Peyer's patch (tissue), 4 donors: ENCODE measurements at regions not wholly inside any gene's neighbourhood (a gene's known extent, or its start where the extent isn't known, plus 50 kb on each side); places are given as distances from the start of the nearest gene placed in this dataset.

Experiments used
- DNase-seq, 3 donors: peaks; one replicate each; pipeline ENCODE4 v3.0.0-alpha.2; 2017 to 2019
- H3K27ac ChIP-seq, 4 donors: fragments of 200-600 bp; sonication (generic); one replicate each; pipeline ENCODE4 v1.5.1; 2016 to 2019
- H3K27me3 ChIP-seq, 2 donors: fragments of 200-600 bp; sonication (generic); one replicate each; pipeline ENCODE4 v1.5.1; 2019
- H3K36me3 ChIP-seq, 3 donors: fragments of 200-600 bp; sonication (generic); one replicate each; pipeline ENCODE4 v1.5.1; 2016 to 2019
- H3K4me1 ChIP-seq, 4 donors: fragments of 200-600 bp; sonication (generic); one replicate each; pipeline ENCODE4 v1.5.1; 2016 to 2019
- H3K4me3 ChIP-seq, 4 donors: fragments of 200-600 bp; sonication (generic); 1 replicate in 3 of 4; 2 replicates in 1 of 4; pipeline ENCODE4 v1.5.1; 2016 to 2019; ENCODE audit warnings: mild to moderate bottlenecking in 1 of 4
- H3K9me3 ChIP-seq, 4 donors: fragments of 200-600 bp; sonication (generic); one replicate each; pipeline ENCODE4 v1.5.1; 2016 to 2019; ENCODE audit warnings: mild to moderate bottlenecking in 1 of 4
- POLR2A ChIP-seq, 2 donors: fragments of 450-650 bp; IDR thresholded peaks; one replicate each; pipeline ENCODE4 v1.5.1; 2017; ENCODE audit warnings: antibody characterized with exemption in 2 of 2, mild to moderate bottlenecking in 2 of 2, moderate library complexity in 2 of 2
- TF ChIP-seq, protein P1 (sequence below), 6 experiments: fragments of 450-650 bp in 4 of 6; fragments of 200-600 bp in 2 of 6; sonication (generic) in 1 of 6; IDR thresholded peaks; one replicate each; pipeline ENCODE4 v1.5.1; 2017 to 2019; ENCODE audit warnings: antibody characterized with exemption in 6 of 6, mild to moderate bottlenecking in 3 of 6, moderate library complexity in 1 of 6

DNA sequence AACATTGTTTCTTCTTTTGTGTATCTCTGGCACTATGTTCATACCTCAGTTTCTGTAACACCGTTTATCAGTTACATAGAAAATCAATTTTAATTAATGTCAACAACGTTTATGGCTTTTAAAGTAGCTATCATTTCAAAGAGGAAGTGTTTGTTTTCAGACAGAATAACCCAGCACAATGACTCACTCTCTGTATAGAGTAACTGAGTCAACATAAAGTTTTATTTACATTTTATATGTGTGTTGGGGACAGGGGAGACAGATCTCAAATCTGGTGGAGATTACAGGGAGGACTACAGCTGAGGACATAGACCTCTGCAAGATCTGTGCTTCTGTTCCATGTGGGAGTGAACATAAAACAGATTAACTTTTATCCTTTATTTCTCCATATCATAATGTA, 2590.1 kb downstream of the PCDH9 start:
- no peaks in the 10 kb centered on the region for H3K36me3 ChIP-seq
- no peaks in the 10 kb centered on the region for H3K4me1 ChIP-seq
- H3K4me3 ChIP-seq = no peak overlapping the region
- H3K9me3 ChIP-seq = no peaks in the 10 kb centered on the region
- H3K27me3 ChIP-seq = no peaks in the 10 kb centered on the region
- H3K27ac ChIP-seq = no peak overlapping the region
- TF ChIP-seq, protein P1, sequence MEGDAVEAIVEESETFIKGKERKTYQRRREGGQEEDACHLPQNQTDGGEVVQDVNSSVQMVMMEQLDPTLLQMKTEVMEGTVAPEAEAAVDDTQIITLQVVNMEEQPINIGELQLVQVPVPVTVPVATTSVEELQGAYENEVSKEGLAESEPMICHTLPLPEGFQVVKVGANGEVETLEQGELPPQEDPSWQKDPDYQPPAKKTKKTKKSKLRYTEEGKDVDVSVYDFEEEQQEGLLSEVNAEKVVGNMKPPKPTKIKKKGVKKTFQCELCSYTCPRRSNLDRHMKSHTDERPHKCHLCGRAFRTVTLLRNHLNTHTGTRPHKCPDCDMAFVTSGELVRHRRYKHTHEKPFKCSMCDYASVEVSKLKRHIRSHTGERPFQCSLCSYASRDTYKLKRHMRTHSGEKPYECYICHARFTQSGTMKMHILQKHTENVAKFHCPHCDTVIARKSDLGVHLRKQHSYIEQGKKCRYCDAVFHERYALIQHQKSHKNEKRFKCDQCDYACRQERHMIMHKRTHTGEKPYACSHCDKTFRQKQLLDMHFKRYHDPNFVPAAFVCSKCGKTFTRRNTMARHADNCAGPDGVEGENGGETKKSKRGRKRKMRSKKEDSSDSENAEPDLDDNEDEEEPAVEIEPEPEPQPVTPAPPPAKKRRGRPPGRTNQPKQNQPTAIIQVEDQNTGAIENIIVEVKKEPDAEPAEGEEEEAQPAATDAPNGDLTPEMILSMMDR (IDR thresholded peaks at IDR 0.05) = no peak
- DNase-seq = no peak

DNA sequence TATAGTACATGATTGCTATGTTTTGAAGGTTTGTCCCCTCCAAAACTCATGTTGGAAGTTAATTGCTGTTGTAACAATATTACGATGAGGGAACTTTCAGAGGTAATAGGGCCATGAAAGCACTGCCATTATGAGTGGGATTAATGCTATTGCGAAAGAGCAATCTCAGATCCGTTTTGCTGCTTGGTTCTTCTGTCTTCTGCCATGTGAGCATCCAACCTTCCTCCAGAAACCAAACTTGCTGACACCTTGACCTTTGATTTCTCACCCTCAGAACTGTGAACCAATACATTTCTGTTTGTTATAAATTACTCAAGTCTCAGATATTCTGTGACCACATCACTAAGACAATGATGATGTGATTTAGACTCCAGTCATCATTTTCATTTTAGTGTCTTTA, 2590.9 kb downstream of the PCDH9 start:
- TF ChIP-seq, protein P1 (IDR thresholded peaks at IDR 0.05) = no peak
- TF ChIP-seq POLR2A (IDR thresholded peaks at IDR 0.05) = no peak
- no peak for DNase-seq
- Histone ChIP-seq H3K4me3 (no peak overlapping the region), H3K9me3 (no peaks in the 10 kb centered on the region), H3K27ac (no peak overlapping the region), H3K27me3 (no peaks in the 10 kb centered on the region), H3K4me1 (no peaks in the 10 kb centered on the region), H3K36me3 (no peaks in the 10 kb centered on the region)

DNA sequence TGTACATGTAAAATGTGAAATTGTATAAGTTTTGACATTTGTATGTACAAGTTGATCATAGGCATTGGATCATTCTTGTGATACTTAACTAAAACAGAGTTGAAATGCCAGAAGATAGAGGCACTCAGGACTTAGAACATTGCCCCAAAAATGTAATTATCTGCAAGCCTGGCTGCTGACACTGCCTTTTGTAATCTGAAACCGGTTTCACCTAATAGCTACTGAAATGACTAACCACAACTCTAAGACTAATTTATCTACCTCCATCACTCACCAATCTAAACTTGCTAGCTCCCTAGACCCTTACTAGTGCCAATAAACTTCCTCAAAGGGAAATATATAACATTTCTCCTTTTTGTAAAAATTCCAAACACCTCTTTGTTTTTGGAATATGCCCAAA, 2596.2 kb downstream of the PCDH9 start:
- DNase-seq = no peak
- H3K27me3 ChIP-seq = no peaks in the 10 kb centered on the region
- no peaks in the 10 kb centered on the region for H3K4me1 ChIP-seq
- no peak overlapping the region for H3K4me3 ChIP-seq
- TF ChIP-seq, protein P1 (IDR thresholded peaks at IDR 0.05) = no peak
- TF ChIP-seq POLR2A (IDR thresholded peaks at IDR 0.05) = no peak
- H3K27ac ChIP-seq = no peak overlapping the region
- H3K9me3 ChIP-seq = no peaks in the 10 kb centered on the region
- H3K36me3 ChIP-seq = no peaks in the 10 kb centered on the region

DNA sequence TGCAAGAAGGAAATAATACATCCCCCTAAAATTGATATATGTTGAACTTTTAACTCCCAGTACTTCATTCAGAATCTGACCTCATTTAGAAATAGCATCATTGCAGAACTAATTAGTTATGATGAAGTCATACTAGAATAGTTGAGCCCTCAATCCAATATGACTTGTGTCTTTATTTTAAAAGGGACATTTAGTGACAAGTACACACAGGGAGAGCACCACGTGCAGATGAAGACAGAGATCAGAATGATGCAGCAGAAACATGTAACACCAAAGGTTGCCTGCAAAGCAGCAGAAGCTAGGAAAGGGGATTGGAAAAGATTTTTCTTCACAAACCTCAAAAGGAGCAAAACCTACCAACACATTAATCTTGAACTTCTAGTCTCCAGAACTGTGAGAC, 2602.5 kb downstream of the PCDH9 start:
- Histone ChIP-seq H3K4me1 (no peaks in the 10 kb centered on the region), H3K9me3 (no peaks in the 10 kb centered on the region), H3K36me3 (no peaks in the 10 kb centered on the region), H3K4me3 (no peak overlapping the region), H3K27me3 (no peaks in the 10 kb centered on the region), H3K27ac (no peak overlapping the region)
- no peak for DNase-seq
- TF ChIP-seq, protein P1 (IDR thresholded peaks at IDR 0.05) = no peak
- no peak for TF ChIP-seq POLR2A (IDR thresholded peaks at IDR 0.05)

- no peak for DNase-seq
Measured at GRCh38 chr13:64626105-64626504, 2604.0 kb downstream of the PCDH9 start.

More at GRCh38 chr13:64626105-64626504, 2604.0 kb downstream of the PCDH9 start:
- Histone ChIP-seq H3K36me3 (no peaks in the 10 kb centered on the region), H3K4me3 (no peak overlapping the region), H3K4me1 (no peaks in the 10 kb centered on the region), H3K27ac (no peak overlapping the region), H3K27me3 (no peaks in the 10 kb centered on the region), H3K9me3 (no peaks in the 10 kb centered on the region)
- no peak for TF ChIP-seq POLR2A (IDR thresholded peaks at IDR 0.05)
- TF ChIP-seq, protein P1 (IDR thresholded peaks at IDR 0.05) = no peak
